ENCODE measurements at regions not wholly inside any gene's neighbourhood (a gene's known extent, or its start where the extent isn't known, plus 50 kb on each side); places are given as distances from the start of the nearest gene placed in this dataset.

DNA sequence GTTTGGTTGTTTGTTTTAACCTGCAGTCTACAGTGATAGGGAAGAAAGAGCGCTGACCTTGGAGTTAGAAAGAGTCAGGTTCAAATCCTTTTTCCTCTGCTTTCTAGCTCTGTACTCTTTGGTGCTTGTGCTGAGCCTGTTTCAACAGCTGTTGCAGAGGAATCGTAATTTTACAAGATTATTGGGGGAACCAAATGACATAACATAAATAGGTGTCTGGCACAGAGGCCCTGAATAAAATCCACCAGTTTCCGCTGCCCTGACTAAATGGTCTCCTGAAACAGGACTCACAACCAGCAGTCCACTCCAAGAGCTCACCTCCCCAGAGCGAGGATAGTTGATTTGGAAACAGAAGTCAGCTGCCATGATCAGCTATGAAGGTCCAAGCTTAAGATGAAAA, 125.0 kb upstream of the CDC42EP3 start:
- TF ChIP-seq REST (IDR thresholded peaks at IDR 0.05; ENCODE audit: insufficient read depth in 1 of 2, low read depth in 2 of 2, low read length in 1 of 2) (no peak), POLR2AphosphoS5 (IDR thresholded peaks at IDR 0.05; ENCODE audit: low read depth, low read length) (no peak), SIN3A (IDR thresholded peaks at IDR 0.05; ENCODE audit: borderline replicate concordance, insufficient read depth, low read depth, low read length) (no peak), TCF7L2 (IDR thresholded peaks at IDR 0.05; ENCODE audit: low read depth, low read length) (no peak)
- TF ChIP-seq, protein P1, sequence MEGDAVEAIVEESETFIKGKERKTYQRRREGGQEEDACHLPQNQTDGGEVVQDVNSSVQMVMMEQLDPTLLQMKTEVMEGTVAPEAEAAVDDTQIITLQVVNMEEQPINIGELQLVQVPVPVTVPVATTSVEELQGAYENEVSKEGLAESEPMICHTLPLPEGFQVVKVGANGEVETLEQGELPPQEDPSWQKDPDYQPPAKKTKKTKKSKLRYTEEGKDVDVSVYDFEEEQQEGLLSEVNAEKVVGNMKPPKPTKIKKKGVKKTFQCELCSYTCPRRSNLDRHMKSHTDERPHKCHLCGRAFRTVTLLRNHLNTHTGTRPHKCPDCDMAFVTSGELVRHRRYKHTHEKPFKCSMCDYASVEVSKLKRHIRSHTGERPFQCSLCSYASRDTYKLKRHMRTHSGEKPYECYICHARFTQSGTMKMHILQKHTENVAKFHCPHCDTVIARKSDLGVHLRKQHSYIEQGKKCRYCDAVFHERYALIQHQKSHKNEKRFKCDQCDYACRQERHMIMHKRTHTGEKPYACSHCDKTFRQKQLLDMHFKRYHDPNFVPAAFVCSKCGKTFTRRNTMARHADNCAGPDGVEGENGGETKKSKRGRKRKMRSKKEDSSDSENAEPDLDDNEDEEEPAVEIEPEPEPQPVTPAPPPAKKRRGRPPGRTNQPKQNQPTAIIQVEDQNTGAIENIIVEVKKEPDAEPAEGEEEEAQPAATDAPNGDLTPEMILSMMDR (IDR thresholded peaks at IDR 0.05): no peak
- Histone ChIP-seq H3K36me3 (ENCODE audit: control insufficient read depth, insufficient read depth, low read length) (no peaks in the 10 kb centered on the region), H3K27me3 (ENCODE audit: control insufficient read depth, insufficient read depth, low read length) (no peaks in the 10 kb centered on the region), H3K9me3 (ENCODE audit: control insufficient read depth, insufficient read depth, low read depth, low read length) (no peaks in the 10 kb centered on the region), H3K4me1 (ENCODE audit: control insufficient read depth, insufficient read depth, low read length) (no peaks in the 10 kb centered on the region), H3K27ac (ENCODE audit: low read length) (no peak overlapping the region), H3K4me3 (ENCODE audit: low read depth in 2 of 2, low read length in 2 of 2) (no peak overlapping the region)
- ATAC-seq: no peak
- DNase-seq (ENCODE audit: low read depth, low spot score): no peak
- POLR2A ChIA-PET: interaction anchor here (0.6 kb wide), 1 partner anchor 142 kb away, joined by 7 read pairs; no protein-coding TSS in a partner anchor
- CTCF ChIA-PET: no interaction called here
- in situ Hi-C loops (cut with HindIII; ENCODE audit: low pct_unique_long_range_greater_than_20kb, low sequenced_read_pairs): no loop called here
- BruUV-seq (replicated peaks): no TSS peak
- intact Hi-C loops (cut with micrococcal nuclease; ENCODE audit: unreplicated experiment): no loop called here

GRCh38 chr2:37797081-37797480, 125.6 kb upstream of the CDC42EP3 start:
- no peaks in the 10 kb centered on the region for H3K27me3 ChIP-seq (ENCODE audit: control insufficient read depth, insufficient read depth, low read length)
- DNase-seq (ENCODE audit: low read depth, low spot score) (no peak), ATAC-seq (no peak)
- intact Hi-C loops (cut with micrococcal nuclease; ENCODE audit: unreplicated experiment) (no loop called here), in situ Hi-C loops (cut with HindIII; ENCODE audit: low pct_unique_long_range_greater_than_20kb, low sequenced_read_pairs) (no loop called here)
- ChIA-PET CTCF (no interaction called here), POLR2A (no interaction called here)
- no peaks in the 10 kb centered on the region for H3K4me1 ChIP-seq (ENCODE audit: control insufficient read depth, insufficient read depth, low read length)
- TF ChIP-seq POLR2AphosphoS5 (IDR thresholded peaks at IDR 0.05; ENCODE audit: low read depth, low read length): no peak
- TF ChIP-seq TCF7L2 (IDR thresholded peaks at IDR 0.05; ENCODE audit: low read depth, low read length): no peak
- TF ChIP-seq SIN3A (IDR thresholded peaks at IDR 0.05; ENCODE audit: borderline replicate concordance, insufficient read depth, low read depth, low read length): no peak
- no peak for TF ChIP-seq REST (IDR thresholded peaks at IDR 0.05; ENCODE audit: insufficient read depth in 1 of 2, low read depth in 2 of 2, low read length in 1 of 2)
- TF ChIP-seq, protein P1 (IDR thresholded peaks at IDR 0.05): no peak
- no peak overlapping the region for H3K4me3 ChIP-seq (ENCODE audit: low read depth in 2 of 2, low read length in 2 of 2)
- BruUV-seq (replicated peaks): no TSS peak
- H3K27ac ChIP-seq (ENCODE audit: low read length): no peak overlapping the region
- no peaks in the 10 kb centered on the region for H3K9me3 ChIP-seq (ENCODE audit: control insufficient read depth, insufficient read depth, low read depth, low read length)
- no peaks in the 10 kb centered on the region for H3K36me3 ChIP-seq (ENCODE audit: control insufficient read depth, insufficient read depth, low read length)
